GM19372 (cell line): ENCODE measurements at regions not wholly inside any gene's neighbourhood (a gene's known extent, or its start where the extent isn't known, plus 50 kb on each side); places are given as distances from the start of the nearest gene placed in this dataset.
A peak's percentile ranks its signal among the peaks of the same experiment; 100 is the strongest.
"Not testable (repeated sequence)": the region's sequence is repeated elsewhere in the genome, so short reads cannot be mapped to it uniquely, and the experiment has no call there.

Experiments
- ATAC-seq: cut with Tn5 transposase; IDR thresholded peaks from one replicate; pipeline ENCODE4 v1.9.1; 2021; ENCODE audit warnings: mild to moderate bottlenecking, low read depth, moderate library complexity; ENCODE audit not compliant: unreplicated experiment

DNA sequence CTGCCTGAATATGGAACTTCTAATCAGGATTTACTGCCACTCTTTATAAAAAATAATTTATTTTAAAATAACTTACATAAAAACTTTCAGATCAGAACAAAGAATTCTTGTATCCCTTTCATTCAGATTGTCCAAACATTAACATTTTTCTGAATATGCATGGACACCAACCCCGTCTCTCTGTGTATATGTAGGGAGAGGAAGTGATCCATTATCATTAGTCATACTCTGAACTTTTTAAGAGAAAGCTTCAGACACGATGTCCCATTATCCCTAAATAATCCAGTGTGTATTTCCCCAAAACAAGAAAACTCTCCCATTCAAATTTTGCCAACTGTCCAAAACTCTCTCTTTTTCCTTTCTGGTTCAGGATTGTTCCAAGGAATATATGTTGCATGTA is 122.3 kb upstream of the CXADR start:
- no peak for ATAC-seq

DNA sequence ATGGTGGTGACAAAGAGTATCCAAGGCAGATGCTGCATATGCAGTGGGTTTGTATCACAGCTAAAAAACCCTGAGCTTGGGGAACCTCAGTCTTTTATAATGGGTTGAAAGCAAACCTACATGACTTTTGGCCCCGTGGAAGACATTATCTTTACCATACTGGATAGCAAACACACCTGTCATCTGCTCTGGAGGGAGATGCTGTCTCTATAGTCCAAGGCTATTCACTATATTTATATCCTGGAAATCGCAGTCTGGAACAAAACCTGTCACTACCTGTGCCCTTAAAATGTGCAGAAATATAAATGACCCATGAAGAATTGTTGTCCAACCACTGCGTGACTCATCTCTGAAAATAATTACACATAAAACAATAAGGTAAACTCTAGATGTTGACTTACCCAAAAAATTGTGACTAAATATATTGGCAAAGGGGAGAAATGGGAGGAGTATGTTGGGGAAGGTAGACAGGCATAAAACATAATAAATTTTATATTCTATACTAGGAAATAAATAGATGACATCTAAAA is 121.0 kb upstream of the CXADR start:
- no peak for ATAC-seq

DNA sequence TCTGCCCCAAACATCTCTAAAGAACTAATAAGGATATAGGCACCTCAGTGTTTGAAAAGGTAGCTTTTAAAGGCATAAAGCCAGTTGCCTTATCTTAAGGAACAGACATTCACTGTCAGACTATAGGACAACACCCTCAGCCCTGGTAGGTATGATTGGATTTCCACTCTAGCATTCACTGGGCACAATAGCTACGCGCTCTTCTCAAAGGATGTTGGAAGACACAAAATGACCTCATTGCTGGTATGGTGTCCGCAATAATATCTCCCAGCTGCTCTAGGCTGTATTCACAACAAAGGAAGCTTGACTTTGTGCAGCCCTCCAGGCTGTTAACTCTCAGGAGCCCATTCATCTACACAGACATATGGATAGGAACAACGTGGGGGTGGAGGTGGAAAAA is 119.4 kb upstream of the CXADR start:
- no peak for ATAC-seq

DNA sequence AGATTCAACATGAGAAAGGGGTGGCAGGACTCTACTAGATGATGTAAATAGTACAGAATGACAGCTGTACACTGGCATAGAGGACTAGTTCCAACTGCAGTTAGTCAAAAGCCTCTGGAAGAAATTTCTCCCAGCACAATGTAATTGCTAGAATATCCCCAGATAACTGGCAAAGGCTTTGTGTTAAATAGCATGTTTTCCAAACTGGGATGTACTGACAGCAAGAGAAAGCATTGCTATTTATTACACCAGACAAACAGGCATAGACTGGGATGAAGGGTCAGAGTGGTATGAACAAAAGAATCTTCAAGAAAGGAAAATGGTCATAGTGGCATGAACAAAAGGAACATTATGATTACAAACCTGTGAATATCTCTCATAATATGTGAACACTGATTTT is 115.9 kb upstream of the CXADR start:
- no peak for ATAC-seq

DNA sequence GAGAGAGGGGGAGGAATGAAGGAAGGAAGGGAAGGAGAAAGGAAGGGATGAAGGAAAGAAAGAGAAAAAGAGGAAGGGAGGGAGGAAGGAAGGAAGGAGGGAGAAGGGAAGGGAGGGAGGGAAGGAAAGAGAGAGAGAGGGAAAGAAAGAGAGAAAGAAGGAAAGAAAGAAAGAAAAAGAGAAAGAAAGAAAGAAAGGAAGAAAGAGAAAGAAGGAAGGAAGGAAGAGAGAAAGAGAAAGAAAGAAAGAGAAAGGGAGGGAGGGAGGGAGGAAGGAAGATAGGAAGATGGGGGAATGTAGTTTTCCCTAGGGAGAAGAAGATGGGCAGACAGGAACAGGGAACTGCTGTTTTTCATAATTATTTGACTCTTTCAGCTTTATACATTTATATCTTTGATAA is 115.1 kb upstream of the CXADR start:
- ATAC-seq: no peak

DNA sequence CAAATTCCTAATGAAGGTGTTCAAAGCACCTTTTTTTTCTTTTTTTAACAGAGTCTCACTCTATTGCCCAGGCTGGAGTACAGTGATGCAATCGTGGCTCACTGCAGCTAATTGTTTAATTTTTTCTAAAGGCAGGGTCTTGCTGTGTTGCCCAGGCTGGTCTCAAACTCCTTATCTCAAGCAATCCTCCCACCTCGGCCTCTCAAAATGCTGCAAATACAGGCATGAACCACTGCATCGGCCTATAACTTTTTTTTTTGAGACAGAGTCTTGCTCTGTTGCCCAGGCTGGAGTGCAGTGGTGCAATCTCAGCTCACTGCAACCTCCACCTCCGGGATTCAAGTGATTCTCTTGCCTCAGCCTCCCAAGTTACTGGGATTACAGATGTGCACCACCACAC is 113.9 kb upstream of the CXADR start:
- ATAC-seq: not testable (repeated sequence)

DNA sequence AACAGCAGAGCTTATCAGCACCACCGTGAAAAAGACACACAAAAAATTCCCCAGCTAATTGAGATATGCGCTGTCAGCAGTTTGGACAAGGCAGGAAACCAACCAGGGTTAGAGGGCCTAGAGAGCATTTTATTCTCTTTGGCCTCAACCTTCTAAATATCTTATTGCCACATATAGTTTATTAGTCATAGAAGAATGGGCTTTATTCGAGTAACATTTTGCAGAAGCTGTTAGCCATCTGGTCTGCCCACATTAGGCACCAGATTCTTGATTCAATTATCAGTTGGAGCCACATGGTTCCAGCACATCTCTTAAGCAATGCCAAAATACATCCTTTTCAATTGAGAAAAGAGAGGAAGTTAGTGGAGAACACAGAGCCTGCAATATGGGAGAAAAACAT is 109.9 kb upstream of the CXADR start:
- no peak for ATAC-seq

DNA sequence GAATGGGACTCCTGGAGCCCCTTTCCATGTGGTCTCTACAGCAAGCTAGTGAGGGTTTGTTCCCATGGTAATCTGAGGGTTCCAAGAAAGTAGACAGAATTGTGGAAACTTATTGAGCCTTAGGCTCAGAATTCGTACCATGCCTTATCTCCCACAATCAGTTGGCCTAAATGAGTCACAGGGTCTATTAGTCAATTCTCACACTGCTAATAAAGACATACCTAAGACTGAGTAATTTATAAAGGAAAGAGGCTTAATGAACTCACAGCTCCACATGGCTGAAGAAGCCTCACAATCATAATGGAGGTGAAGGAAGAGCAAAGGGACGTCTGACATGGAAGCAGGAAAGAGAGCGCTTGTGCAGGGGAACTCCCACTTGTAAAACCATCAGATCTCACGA is 106.6 kb upstream of the CXADR start:
- no peak for ATAC-seq

DNA sequence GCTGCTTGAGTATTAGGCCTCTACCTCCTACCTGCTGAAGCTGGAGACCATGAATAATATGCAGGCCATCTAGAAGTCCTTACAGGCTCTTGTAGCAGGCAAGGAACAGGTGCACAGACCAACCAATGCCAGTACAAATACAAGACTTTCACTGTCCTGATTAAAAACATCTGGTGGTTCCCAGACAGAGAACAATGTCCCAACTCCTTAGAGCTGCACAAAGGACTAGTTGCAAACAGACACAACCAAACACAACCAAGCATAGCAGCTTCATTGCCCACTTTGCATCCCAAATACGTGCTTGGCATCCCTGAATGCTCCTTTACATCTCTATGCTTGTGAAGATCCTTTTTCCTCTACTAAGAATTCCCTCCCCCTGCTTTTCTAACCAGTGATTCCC is 98.1 kb upstream of the CXADR start:
- ATAC-seq: no peak

DNA sequence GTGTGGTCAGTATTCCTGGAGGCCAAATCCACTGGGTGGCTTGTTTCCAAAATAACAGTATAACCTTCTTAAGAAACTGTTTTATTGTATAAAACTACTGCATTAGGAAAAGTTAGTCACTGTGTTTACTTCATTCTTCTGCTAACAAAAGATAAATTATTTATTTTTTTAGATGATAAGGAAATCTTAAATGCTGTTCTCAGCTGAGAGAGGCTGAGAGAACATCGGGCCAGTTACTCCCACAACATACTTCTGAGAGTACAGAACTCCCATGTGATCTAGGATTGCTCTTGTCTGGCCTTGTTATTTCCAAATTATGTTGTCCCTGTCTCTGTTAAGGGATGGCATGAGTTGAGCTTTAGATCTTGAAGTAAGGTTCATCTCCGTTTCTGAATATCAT is 96.7 kb upstream of the CXADR start:
- ATAC-seq: no peak

DNA sequence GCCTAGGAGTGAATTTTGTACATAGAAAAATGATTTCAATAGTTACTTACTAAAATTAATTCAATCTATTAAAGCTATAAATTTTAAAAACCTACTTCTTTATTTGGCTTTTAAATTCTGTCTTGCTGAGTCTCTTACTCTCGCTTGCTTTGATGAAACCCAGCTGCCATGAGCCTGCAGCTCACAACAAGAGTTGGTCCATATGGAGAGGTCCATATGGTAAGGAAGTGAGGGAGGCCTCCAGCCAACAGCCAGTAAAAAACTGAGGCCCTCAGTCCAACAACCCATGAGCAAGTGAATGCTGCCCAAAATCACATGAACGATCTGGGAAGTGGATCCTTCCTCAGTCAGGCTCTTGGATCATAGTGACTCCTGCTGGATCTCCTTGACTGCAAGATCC is 89.9 kb upstream of the CXADR start:
- no peak for ATAC-seq

DNA sequence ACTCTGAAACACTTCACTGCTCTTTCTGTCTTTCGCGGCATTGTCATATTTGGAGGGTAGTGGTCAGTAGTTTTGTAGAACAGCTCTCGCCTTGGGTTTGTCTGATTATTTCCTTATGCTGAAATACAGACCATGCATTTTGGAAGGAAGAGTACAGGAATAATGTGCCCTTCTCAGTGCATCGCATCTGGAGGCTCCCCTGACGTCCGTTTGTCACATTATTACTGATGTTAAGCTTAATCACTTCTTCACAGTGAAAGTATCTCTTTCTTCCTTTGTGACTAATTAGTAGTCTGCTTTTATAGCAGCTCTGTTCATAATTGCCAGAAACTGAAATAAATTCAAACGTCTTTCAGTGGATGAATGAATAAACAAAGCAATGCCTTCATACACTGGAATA is 85.7 kb upstream of the CXADR start:
- no peak for ATAC-seq

DNA sequence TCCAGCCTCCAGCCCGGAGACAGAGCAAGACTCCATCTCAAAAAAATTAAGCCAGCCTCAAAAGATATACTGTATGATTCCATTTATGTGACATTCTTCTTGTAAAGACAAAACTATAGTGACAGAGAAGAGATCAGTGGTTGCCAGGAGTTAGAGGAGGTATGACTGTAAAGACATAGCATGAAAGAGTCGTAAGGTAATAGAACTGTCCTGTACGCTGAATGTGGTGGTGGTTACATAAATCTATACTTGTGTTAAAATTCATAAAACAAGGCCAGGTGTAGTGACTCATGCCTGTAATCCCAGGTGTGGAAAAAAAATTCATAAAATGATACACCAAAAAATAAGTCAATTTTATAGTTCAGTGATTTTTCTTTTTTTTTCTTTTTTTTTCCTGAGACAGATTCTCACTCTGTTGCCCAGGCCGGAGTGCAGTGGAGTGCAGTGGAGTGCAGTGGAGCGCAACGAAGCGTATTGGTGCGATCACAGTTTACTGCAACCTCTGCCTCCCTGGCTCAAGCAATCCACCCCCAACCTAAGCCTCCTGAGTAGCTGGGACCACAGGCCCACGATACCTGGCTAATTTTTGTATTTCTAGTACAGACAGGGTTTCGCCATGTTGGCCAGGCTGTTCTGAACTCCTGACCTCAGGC is 84.9 kb upstream of the CXADR start:
- peak; percentile 94 for ATAC-seq

DNA sequence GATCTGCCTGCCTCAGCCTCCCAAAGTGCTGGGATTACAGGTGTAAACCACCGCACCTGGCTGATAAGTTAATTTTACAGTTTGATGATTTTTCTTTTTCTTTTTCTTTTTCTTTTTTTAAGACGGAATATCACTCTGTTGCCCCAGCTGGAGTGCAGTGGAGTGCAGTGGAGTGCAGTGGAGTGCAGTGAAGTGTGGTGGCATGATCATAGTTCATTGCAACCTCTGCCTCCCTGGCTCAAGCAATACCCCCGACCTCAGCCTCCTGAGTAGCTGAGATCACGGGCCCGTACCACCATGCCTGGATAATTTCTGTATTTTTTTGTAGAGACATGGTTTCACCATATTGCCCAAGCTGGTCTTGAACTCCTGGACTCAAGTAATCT is 84.4 kb upstream of the CXADR start:
- ATAC-seq: peak; percentile 57

DNA sequence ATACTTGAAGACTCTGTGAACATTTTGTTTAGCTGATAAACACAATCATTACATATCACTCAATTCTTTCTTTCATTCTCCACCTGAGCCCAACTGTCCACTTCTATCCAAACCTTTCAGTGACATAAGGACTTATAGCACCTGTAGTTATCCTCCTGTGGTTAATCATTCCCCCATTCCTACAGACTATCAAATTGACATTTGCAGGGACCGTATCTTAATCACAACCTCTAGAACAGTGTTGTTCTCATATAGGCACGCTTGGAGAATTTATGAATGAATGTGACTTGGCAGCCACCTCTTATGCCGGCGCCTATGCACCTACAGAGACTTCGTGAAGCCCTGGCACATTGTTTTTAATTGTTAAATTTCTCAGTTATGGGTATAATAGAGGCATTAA is 83.9 kb upstream of the CXADR start:
- ATAC-seq: no peak

DNA sequence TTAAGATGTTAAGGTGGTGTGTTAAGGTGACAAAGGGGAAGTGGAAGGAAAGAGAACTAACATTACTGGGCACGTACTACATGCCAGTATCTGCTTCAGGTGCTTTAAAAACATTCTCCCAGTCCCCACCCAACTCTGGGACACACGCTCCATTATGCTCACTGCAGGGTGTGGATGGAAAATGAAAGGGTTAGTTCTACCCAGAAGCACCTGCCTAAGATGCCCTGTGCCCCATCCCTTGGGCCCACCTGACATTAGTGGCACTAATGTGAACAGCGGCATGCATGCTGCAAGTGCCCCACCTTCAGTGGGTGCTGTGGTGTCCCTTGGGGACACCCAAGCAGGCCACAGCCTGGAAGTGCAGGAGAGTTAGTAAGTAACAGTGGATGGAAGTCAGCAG is 82.9 kb upstream of the CXADR start:
- no peak for ATAC-seq

DNA sequence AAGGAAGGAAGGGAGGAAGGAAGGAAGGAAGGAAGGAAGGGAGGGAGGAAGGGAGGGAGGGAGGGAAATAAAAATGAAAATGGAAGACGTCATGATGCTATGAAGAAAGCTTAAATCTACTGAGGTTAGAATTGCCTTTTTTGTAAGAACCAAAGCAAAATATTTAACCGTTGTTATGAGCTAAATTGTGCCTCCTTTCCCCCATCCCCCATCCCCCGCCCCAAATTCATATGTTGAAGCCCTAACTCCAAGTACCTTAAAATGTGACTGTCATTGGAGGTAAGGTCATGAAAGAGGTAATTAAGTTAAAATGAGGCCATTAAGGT is 80.1 kb upstream of the CXADR start:
- ATAC-seq: no peak

DNA sequence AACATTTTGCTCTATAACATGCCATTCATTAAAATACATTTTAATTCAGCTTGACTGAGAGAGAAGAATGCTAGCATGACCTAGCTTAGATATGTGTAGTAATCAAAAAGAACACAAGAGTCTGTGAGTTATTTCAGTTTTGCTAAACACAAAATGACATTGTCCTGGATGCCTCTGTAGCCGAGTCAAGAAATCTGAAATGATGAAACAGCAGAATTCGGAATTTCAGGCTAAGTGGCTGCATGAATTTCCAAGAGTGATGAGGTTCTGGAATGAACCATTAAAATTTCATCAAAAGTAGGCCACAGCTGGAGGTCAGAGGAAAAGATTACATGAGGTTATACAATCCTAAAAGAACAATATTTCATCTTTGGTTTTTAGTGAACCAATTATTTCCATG is 79.1 kb upstream of the CXADR start:
- no peak for ATAC-seq

DNA sequence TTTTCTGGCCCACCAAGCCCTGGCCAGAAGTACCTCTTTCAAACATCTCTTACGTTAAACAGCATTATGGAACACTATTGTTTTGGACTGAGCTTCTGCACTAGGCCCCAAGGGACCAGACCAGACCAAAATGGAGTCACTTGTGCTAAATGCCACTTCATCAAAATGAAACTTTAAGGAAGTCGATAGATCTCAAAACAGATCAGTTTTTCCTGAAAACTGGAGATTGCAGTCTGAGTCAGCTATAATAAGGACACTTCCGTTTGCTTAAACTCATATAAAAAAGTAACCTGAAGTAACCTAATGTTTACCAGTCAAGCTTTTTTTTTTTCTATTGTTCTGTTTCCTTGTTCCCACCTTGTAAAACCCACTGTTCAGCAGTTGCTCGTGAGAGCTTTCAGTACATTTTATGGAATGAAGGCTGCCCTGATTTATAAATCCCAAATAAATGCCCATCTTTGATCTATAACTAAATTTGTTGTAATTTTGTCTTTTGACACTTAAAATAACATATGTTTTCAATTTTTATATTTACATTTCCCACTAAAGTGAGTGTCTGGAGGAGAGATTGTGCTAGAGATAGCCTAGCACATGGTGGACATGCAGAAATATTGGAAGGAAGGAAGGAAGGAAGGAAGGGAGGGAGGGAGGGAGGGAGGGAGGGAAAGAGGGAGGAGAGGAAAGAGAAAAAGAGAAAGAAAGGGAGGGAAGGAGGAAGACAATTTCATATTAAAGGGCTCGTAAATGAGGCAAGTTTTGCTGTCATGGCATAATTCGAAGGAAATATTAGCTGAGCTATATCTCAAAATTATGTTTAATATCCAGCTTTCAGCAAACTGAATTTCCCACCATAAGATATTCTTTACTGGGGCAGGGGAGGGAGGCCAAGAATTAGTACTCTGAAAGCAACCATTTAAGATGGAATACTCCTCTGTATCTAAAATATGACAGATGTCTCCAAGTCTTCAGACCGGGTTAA is 77.0 kb upstream of the CXADR start:
- no peak for ATAC-seq

DNA sequence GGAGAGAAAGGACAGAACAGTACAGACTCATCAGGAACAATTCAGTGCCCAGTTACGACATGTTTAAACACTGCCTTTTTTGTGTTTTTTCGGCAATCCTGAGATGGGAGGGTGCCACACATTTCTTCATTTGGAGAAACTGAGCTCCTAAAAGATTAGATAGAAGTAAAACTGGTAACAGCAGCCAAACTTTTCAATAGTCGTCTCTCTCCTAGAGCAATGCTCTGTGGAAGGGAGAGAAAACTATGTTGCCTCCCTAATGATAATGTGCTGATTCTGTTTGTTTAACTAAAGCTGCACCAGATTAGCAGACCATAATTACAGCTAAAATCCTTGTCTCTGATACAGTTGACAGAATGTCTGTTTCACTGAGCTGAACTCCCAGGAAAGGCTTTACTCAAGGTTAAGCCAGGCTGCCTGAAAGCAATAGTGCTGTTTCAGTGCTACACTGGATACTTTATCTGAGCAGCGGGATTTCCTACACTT is 76.2 kb upstream of the CXADR start:
- ATAC-seq: no peak

DNA sequence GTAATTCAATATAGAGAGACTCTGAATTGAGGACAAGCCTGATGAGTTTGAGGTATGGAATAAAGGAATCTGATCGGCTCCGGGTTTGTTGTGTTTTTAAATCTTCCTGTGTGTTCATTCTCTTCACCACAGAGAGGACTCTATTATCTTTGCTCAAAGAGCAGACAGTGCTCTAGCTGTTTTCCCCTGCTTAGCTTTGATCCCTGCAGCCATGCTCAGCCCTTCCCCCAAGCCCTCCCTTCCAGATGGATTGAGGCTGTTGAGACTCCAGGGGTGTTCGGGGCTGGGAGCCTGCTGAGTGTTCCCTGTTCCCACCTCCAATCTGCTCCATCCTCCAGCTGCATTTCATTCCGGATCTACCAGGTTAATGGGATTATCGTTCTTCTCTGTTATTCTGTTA is 74.2 kb upstream of the CXADR start:
- no peak for ATAC-seq

DNA sequence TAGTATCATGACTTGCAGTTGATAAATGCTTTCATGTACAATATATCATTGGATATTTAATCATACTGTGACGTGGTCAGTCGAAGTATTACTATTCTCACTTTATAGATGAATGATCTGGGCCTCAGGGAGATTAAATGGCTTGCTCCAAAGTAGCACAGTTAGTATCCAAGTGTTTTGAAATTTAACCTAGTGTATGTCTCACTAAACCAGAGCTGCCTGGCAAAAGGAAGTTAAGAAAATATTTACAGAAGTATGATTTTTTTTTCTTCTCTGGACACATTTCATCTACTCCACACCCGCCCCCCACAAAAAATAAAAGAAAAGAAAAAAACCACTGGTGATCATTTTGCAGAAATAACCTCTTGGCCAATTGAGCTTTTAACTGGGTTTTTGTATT is 71.9 kb upstream of the CXADR start:
- ATAC-seq: no peak
